CD14-positive monocyte (primary cell): ENCODE measurements at regions not wholly inside any gene's neighbourhood (a gene's known extent, or its start where the extent isn't known, plus 50 kb on each side); places are given as distances from the start of the nearest gene placed in this dataset.

Source experiments
- DNase-seq, 3 donors: peaks; one replicate each; pipeline ENCODE4 v3.0.0-alpha.2; 2011 to 2022
- H2AFZ ChIP-seq: 2 replicates; pipeline ENCODE4 v1.6.0; 2012; ENCODE audit warnings: mild to moderate bottlenecking, low read depth, low read length, inconsistent platforms; ENCODE audit not compliant: insufficient read depth, poor library complexity, severe bottlenecking
- H3K27ac ChIP-seq, 2 donors: 1 replicate in 1 of 2; 2 replicates in 1 of 2; pipeline ENCODE4 v1.5.1; 2012 to 2013; ENCODE audit warnings: low read length in 2 of 2, control low read depth in 1 of 2, inconsistent platforms in 1 of 2, low read depth in 1 of 2, mild to moderate bottlenecking in 1 of 2
- H3K27me3 ChIP-seq, 2 donors: one replicate each; pipeline versions ENCODE4 v1.6.0 to v1.6.1; 2011 to 2013; ENCODE audit warnings: low read length in 2 of 2; ENCODE audit not compliant: control insufficient read depth in 2 of 2, insufficient read depth in 2 of 2
- H3K36me3 ChIP-seq, 2 donors: replicated peaks in 1 of 2; 1 replicate in 1 of 2; 2 replicates in 1 of 2; pipeline versions ENCODE4 v1.5.1 to v1.6.1; 2012 to 2013; ENCODE audit warnings: low read length in 2 of 2, control low read depth in 1 of 2, inconsistent platforms in 1 of 2, mild to moderate bottlenecking in 1 of 2; ENCODE audit not compliant: insufficient read depth in 2 of 2, control insufficient read depth in 1 of 2
- H3K4me1 ChIP-seq, 2 donors: 1 replicate in 1 of 2; 2 replicates in 1 of 2; pipeline versions ENCODE4 v1.5.1 to v1.6.1; 2012 to 2013; ENCODE audit warnings: low read length in 2 of 2, control low read depth in 1 of 2, inconsistent platforms in 1 of 2, mild to moderate bottlenecking in 1 of 2, moderate library complexity in 1 of 2; ENCODE audit not compliant: insufficient read depth in 2 of 2, control insufficient read depth in 1 of 2
- H3K4me2 ChIP-seq: replicated peaks from 2 replicates; pipeline ENCODE3; 2012; ENCODE audit warnings: low read length, moderate library complexity, mild to moderate bottlenecking; ENCODE audit not compliant: poor library complexity, severe bottlenecking; ENCODE audit errors: extremely low read depth
- H3K4me3 ChIP-seq, 3 experiments: fragments of 200-600 bp in 1 of 3; sonication (generic) in 1 of 3; replicated peaks in 1 of 3; 1 replicate in 2 of 3; 2 replicates in 1 of 3; pipeline ENCODE4 v1.5.1; 2011 to 2013; ENCODE audit warnings: low read length in 3 of 3, mild to moderate bottlenecking in 3 of 3, control low read depth in 2 of 3, low read depth in 2 of 3, inconsistent platforms in 1 of 3, moderate library complexity in 1 of 3
- H3K79me2 ChIP-seq: 2 replicates; pipeline ENCODE4 v1.6.0; 2012; ENCODE audit warnings: mild to moderate bottlenecking, control low read depth, inconsistent platforms, low read length, moderate library complexity; ENCODE audit not compliant: insufficient read depth
- H3K9ac ChIP-seq: 2 replicates; pipeline ENCODE4 v1.6.0; 2017; ENCODE audit warnings: low read length, mild to moderate bottlenecking; ENCODE audit not compliant: insufficient read depth, poor library complexity, severe bottlenecking
- H3K9me3 ChIP-seq, 2 donors: replicated peaks in 1 of 2; 1 replicate in 1 of 2; 2 replicates in 1 of 2; pipeline versions ENCODE4 v1.5.1 to v1.6.1; 2012 to 2013; ENCODE audit warnings: low read length in 2 of 2, control low read depth in 1 of 2; ENCODE audit not compliant: control insufficient read depth in 1 of 2, insufficient read depth in 1 of 2
- H4K20me1 ChIP-seq: 2 replicates; pipeline ENCODE4 v1.6.0; 2012; ENCODE audit warnings: mild to moderate bottlenecking, low read length, control low read depth, moderate library complexity; ENCODE audit not compliant: insufficient read depth
- H3K27ac Mint-ChIP-seq, 7 donors: one replicate each; pipeline ENCODE4 v1.8.0; 2020; ENCODE audit warnings: mild to moderate bottlenecking in 7 of 7, mixed read lengths in 7 of 7, moderate library complexity in 6 of 7, inconsistent platforms in 2 of 7
- H3K27me3 Mint-ChIP-seq, 3 donors: one replicate each; pipeline ENCODE4 v1.8.0; 2021 to 2022; ENCODE audit warnings: low read depth in 3 of 3, mild to moderate bottlenecking in 3 of 3, mixed read lengths in 3 of 3, moderate library complexity in 3 of 3, inconsistent platforms in 1 of 3
- H3K36me3 Mint-ChIP-seq, 2 donors: one replicate each; pipeline ENCODE4 v1.8.0; 2020; ENCODE audit warnings: mixed read lengths in 2 of 2, inconsistent platforms in 1 of 2, mild to moderate bottlenecking in 1 of 2
- H3K4me1 Mint-ChIP-seq: one replicate; pipeline ENCODE4 v1.8.0; 2020; ENCODE audit warnings: mild to moderate bottlenecking, mixed read lengths
- H3K4me3 Mint-ChIP-seq, 2 donors: one replicate each; pipeline ENCODE4 v1.8.0; 2020; ENCODE audit warnings: mild to moderate bottlenecking in 2 of 2, mixed read lengths in 2 of 2, moderate library complexity in 1 of 2
- H3K9me3 Mint-ChIP-seq, 7 donors: one replicate each; pipeline ENCODE4 v1.8.0; 2020 to 2022; ENCODE audit warnings: mixed read lengths in 7 of 7, mild to moderate bottlenecking in 6 of 7, moderate library complexity in 6 of 7, inconsistent platforms in 2 of 7
- WGBS: methylation state at CpG from one replicate; pipeline ENCODE4 v1.1.5; 2013; ENCODE audit warnings: missing lambda C conversion rate; ENCODE audit not compliant: insufficient coverage; 5-methylcytosine and 5-hydroxymethylcytosine counted together
- intact Hi-C, 2 donors: fragments of 100-400 bp; cut with micrococcal nuclease; formaldehyde crosslinking; loops; one replicate each; pipeline versions ENCODE4 v1.15.0 to v1.15.1; 2023
- TF ChIP-seq, protein P1 (sequence below): fragments of 200-600 bp; IDR thresholded peaks from one replicate; pipeline ENCODE4 v1.8.0; 2022; ENCODE audit warnings: antibody characterized with exemption, mild to moderate bottlenecking

DNA sequence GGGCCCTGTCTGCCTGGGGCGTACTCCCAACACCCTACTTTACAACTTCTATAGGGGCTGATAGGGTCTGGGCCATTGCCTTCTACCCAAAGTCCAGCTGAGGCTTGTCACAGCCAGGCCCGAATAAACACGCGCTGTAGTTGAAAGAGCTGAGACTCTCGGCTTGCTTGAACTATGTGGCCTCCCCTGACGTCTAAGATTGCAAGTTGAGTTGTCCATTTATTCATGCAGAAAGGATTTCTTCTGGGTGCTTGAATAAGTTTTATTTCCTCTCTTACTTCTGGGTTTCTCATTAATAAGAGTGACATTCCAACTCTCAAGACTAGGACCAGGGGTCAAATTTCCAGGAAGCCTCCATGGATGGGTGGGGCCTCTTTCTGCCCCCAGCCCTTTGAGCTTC is 74.4 kb upstream of the VRK1 start:
- Histone ChIP-seq H3K79me2 (no peaks in the 10 kb centered on the region), H3K27me3 (no peaks in the 10 kb centered on the region), H3K9me3 (no peaks in the 10 kb centered on the region), H3K4me2 (no peak overlapping the region), H3K36me3 (no peaks in the 10 kb centered on the region), H3K4me3 (no peak overlapping the region), H3K9ac (no peak overlapping the region), H4K20me1 (no peaks in the 10 kb centered on the region), H2AFZ (no peak overlapping the region), H3K4me1 (no peaks in the 10 kb centered on the region), H3K27ac (no peak overlapping the region)
- Mint-ChIP-seq H3K27me3 (peaks cover 3 to 7% (median 4%) of the 10 kb centered on the region in 3 donors), H3K4me1 (no peaks in the 10 kb centered on the region), H3K4me3 (no peak overlapping the region), H3K27ac (no peak overlapping the region), H3K36me3 (no peaks in the 10 kb centered on the region), H3K9me3 (peaks cover 0 to 3% (median 0%) of the 10 kb centered on the region in 7 donors)
- WGBS, result 96% methylated on average over 4 of the region's 6 CpGs
- no peak for DNase-seq
- intact Hi-C loops, result no loop called here
- TF ChIP-seq, protein P1, sequence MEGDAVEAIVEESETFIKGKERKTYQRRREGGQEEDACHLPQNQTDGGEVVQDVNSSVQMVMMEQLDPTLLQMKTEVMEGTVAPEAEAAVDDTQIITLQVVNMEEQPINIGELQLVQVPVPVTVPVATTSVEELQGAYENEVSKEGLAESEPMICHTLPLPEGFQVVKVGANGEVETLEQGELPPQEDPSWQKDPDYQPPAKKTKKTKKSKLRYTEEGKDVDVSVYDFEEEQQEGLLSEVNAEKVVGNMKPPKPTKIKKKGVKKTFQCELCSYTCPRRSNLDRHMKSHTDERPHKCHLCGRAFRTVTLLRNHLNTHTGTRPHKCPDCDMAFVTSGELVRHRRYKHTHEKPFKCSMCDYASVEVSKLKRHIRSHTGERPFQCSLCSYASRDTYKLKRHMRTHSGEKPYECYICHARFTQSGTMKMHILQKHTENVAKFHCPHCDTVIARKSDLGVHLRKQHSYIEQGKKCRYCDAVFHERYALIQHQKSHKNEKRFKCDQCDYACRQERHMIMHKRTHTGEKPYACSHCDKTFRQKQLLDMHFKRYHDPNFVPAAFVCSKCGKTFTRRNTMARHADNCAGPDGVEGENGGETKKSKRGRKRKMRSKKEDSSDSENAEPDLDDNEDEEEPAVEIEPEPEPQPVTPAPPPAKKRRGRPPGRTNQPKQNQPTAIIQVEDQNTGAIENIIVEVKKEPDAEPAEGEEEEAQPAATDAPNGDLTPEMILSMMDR, result no peak

DNA sequence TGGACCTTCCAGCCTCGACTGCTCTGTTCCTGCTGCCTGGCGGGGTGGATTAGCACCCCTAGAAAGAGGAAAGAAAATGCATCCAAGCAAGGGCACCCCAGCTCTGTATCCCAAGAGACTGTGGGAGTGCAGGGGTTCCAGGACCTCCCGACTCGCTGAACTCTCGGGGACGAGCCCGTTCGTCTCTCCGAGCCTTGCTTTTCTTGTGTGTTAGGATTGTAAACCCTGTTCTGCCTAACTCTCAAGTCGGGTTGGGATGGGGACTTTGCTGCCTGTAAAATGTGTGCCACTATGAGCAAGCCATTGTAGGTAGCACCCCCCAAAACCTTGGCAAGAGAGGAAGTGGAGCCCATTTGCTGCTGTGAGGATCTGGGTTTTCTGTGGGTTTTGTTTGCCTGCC is 73.2 kb upstream of the VRK1 start:
- Histone ChIP-seq H3K79me2 (no peaks in the 10 kb centered on the region), H3K27ac (no peak overlapping the region), H3K4me1 (no peaks in the 10 kb centered on the region), H3K4me2 (no peak overlapping the region), H3K4me3 (no peak overlapping the region), H3K9ac (no peak overlapping the region), H2AFZ (no peak overlapping the region), H3K36me3 (no peaks in the 10 kb centered on the region), H4K20me1 (no peaks in the 10 kb centered on the region), H3K27me3 (no peaks in the 10 kb centered on the region), H3K9me3 (no peaks in the 10 kb centered on the region)
- TF ChIP-seq, protein P1, result no peak
- Mint-ChIP-seq H3K4me3 (no peak overlapping the region), H3K27ac (no peak overlapping the region), H3K4me1 (no peaks in the 10 kb centered on the region), H3K27me3 (peaks cover 4 to 5% (median 4%) of the 10 kb centered on the region in 3 donors), H3K9me3 (peaks cover 0 to 3% (median 0%) of the 10 kb centered on the region in 7 donors), H3K36me3 (no peaks in the 10 kb centered on the region)
- intact Hi-C loops, result no loop called here
- 91% methylated on average over 8 of the region's 10 CpGs for WGBS
- DNase-seq, result no peak
